OCI-LY7 (cell line): ENCODE measurements at regions not wholly inside any gene's neighbourhood (a gene's known extent, or its start where the extent isn't known, plus 50 kb on each side); places are given as distances from the start of the nearest gene placed in this dataset.

Experiments
- BruUV-seq: library from RNA; stranded (reverse); fragments of 400-500 nt; replicated peaks from 2 replicates; lab custom pipeline; 2021; lab: Mats Ljungman, UMichigan
- CTCF ChIA-PET: fragments of 300-600 bp; sonication (Branson Sonifier 250); formaldehyde crosslinking; loops from one replicate; lab custom pipeline; 2022; ENCODE audit warnings: antibody characterized with exemption; ENCODE audit not compliant: unreplicated experiment; lab: Charles Lee
- POLR2A ChIA-PET: fragments of 300-600 bp; sonication (Branson Sonifier 250); formaldehyde crosslinking; loops from one replicate; lab custom pipeline; 2022; ENCODE audit warnings: antibody characterized with exemption; lab: Charles Lee
- DNase-seq: peaks from one replicate; pipeline ENCODE4 v3.0.0-alpha.2; 2015; ENCODE audit warnings: low spot score
- H2AFZ ChIP-seq: fragments of 200-600 bp; sonication (generic), shearing (Covaris generic); 2 replicates; pipeline ENCODE4 v1.6.1; 2014; ENCODE audit warnings: mild to moderate bottlenecking, antibody characterized with exemption, low read length, moderate library complexity
- H3K27ac ChIP-seq: fragments of 200-600 bp; sonication (generic); 2 replicates; pipeline ENCODE4 v1.5.1; 2014; ENCODE audit warnings: mixed run types, low read depth, mild to moderate bottlenecking, moderate library complexity, low read length, inconsistent platforms; ENCODE audit not compliant: poor library complexity, severe bottlenecking
- H3K36me3 ChIP-seq: fragments of 200-600 bp; sonication (generic); 2 replicates; pipeline ENCODE4 v1.6.1; 2014; ENCODE audit warnings: mild to moderate bottlenecking, antibody characterized with exemption, low read length, moderate library complexity, mixed read lengths; ENCODE audit not compliant: insufficient read depth
- H3K4me1 ChIP-seq: fragments of 200-600 bp; sonication (generic); 2 replicates; pipeline ENCODE4 v1.5.1; 2014; ENCODE audit warnings: mild to moderate bottlenecking, low read length; ENCODE audit not compliant: insufficient read depth, poor library complexity, severe bottlenecking
- H3K4me2 ChIP-seq: fragments of 200-600 bp; sonication (generic); 2 replicates; pipeline ENCODE4 v1.6.1; 2014; ENCODE audit warnings: mild to moderate bottlenecking, low read length
- H3K4me3 ChIP-seq: fragments of 200-600 bp; sonication (generic); 2 replicates; pipeline ENCODE4 v1.5.1; 2014; ENCODE audit warnings: mild to moderate bottlenecking, low read depth, low read length; ENCODE audit not compliant: poor library complexity, severe bottlenecking
- H3K79me2 ChIP-seq: fragments of 200-600 bp; sonication (generic); 2 replicates; pipeline ENCODE4 v1.6.1; 2016; ENCODE audit warnings: low read depth, mild to moderate bottlenecking, low read length, moderate library complexity, mixed read lengths; ENCODE audit not compliant: insufficient read depth
- H3K9me2 ChIP-seq: fragments of 200-600 bp; sonication (generic); 2 replicates; pipeline ENCODE4 v1.6.1; 2016; ENCODE audit warnings: mild to moderate bottlenecking, low read length, mixed read lengths; ENCODE audit not compliant: insufficient read depth
- H3K9me3 ChIP-seq: fragments of 200-600 bp; sonication (generic); 2 replicates; pipeline ENCODE4 v1.6.1; 2014; ENCODE audit warnings: mild to moderate bottlenecking, mixed run types, low read length, mixed read lengths
- H4K20me1 ChIP-seq: fragments of 200-600 bp; sonication (generic); 2 replicates; pipeline ENCODE4 v1.6.1; 2014; ENCODE audit warnings: mild to moderate bottlenecking, antibody characterized with exemption, low read length, moderate library complexity, mixed read lengths; ENCODE audit not compliant: insufficient read depth
- CTCF ChIP-seq: fragments of 200-600 bp; sonication (generic); conservative IDR thresholded peaks from 2 replicates; pipeline ENCODE4 v1.5.1; 2014; ENCODE audit warnings: mild to moderate bottlenecking, antibody characterized with exemption, low read length, moderate library complexity, mixed read lengths
- EZH2phosphoT487 ChIP-seq: fragments of 200-600 bp; sonication (generic); IDR thresholded peaks from 2 replicates; pipeline ENCODE4 v1.6.1; 2018; ENCODE audit warnings: low read depth, borderline replicate concordance, mild to moderate bottlenecking, mixed run types, antibody characterized with exemption, low read length, moderate library complexity, mixed read lengths
- intact Hi-C: fragments of 100-400 bp; cut with micrococcal nuclease; formaldehyde crosslinking; loops from one replicate; pipeline ENCODE4 v1.10.0; 2022; ENCODE audit not compliant: unreplicated experiment

GRCh38 chr11:134503596-134503995 is 91.6 kb upstream of the B3GAT1 start:
- Histone ChIP-seq H4K20me1 (no peaks in the 10 kb centered on the region), H3K9me2 (no peaks in the 10 kb centered on the region), H3K4me3 (no peak overlapping the region), H3K4me2 (no peak overlapping the region), H3K9me3 (no peaks in the 10 kb centered on the region), H3K79me2 (no peaks in the 10 kb centered on the region), H3K36me3 (no peaks in the 10 kb centered on the region), H3K4me1 (no peaks in the 10 kb centered on the region), H3K27ac (no peak overlapping the region), H2AFZ (no peak overlapping the region)
- BruUV-seq: no TSS peak
- DNase-seq: no peak
- no peak for TF ChIP-seq CTCF
- TF ChIP-seq EZH2phosphoT487: no peak
- POLR2A ChIA-PET: no interaction called here
- intact Hi-C loops: no loop called here
- CTCF ChIA-PET: no interaction called here

- CTCF ChIA-PET: no interaction called here
- no peak overlapping the region for H3K4me3 ChIP-seq
- H3K27ac ChIP-seq: no peak overlapping the region
- no peak overlapping the region for H3K4me2 ChIP-seq
- no peaks in the 10 kb centered on the region for H3K79me2 ChIP-seq
- H3K36me3 ChIP-seq: no peaks in the 10 kb centered on the region
- POLR2A ChIA-PET: no interaction called here
- H4K20me1 ChIP-seq: no peaks in the 10 kb centered on the region
- H3K4me1 ChIP-seq: no peaks in the 10 kb centered on the region
- no peak overlapping the region for H2AFZ ChIP-seq
- TF ChIP-seq EZH2phosphoT487 (no peak), CTCF (no peak)
- H3K9me2 ChIP-seq: no peaks in the 10 kb centered on the region
- intact Hi-C loops: no loop called here
- BruUV-seq: no TSS peak
- DNase-seq: no peak
- H3K9me3 ChIP-seq: no peaks in the 10 kb centered on the region
Observed at GRCh38 chr11:134503100-134503499, 91.1 kb upstream of the B3GAT1 start.

GRCh38 chr11:134502153-134502550 is 90.1 kb upstream of the B3GAT1 start:
- POLR2A ChIA-PET: no interaction called here
- Histone ChIP-seq H3K27ac (no peak overlapping the region), H2AFZ (no peak overlapping the region), H3K4me2 (no peak overlapping the region), H3K9me3 (no peaks in the 10 kb centered on the region), H3K4me1 (no peaks in the 10 kb centered on the region), H3K79me2 (no peaks in the 10 kb centered on the region), H3K4me3 (no peak overlapping the region), H3K36me3 (no peaks in the 10 kb centered on the region), H3K9me2 (no peaks in the 10 kb centered on the region), H4K20me1 (no peaks in the 10 kb centered on the region)
- CTCF ChIA-PET: no interaction called here
- TF ChIP-seq CTCF: no peak
- TF ChIP-seq EZH2phosphoT487: no peak
- no TSS peak for BruUV-seq
- intact Hi-C loops: no loop called here
- DNase-seq: no peak
